ENCODE measurements at regions not wholly inside any gene's neighbourhood (a gene's known extent, or its start where the extent isn't known, plus 50 kb on each side); places are given as distances from the start of the nearest gene placed in this dataset.

DNA sequence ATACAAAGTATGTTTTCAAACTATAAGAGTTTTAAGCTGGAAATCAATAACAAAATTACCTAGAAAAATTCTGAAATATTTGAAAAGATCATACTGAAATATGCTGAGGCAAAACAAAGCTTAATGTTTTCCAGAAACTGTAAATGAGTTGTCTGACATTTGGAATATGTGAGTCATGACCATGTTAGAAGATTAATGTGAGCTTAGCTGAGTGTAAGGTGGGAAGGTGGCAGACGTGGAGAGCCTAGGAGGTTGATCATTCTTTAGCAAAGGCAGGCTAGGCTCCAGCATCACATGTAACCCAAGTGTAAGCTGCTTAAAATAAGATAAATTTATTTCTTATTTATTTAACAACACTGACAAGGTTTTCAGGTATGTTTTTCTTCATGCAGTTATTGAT lies 2086.1 kb upstream of the PCDH20 start:
- no peak overlapping the region for H3K27ac ChIP-seq
- H3K4me1 ChIP-seq = no peaks in the 10 kb centered on the region
- no peak overlapping the region for H3K4me2 ChIP-seq (ENCODE audit: low read length)
- no peaks in the 10 kb centered on the region for H3K79me2 ChIP-seq
- no peaks in the 10 kb centered on the region for H3K36me3 ChIP-seq (ENCODE audit: control insufficient read depth, insufficient read depth, low read length)
- no peak overlapping the region for H2AFZ ChIP-seq
- no peaks in the 10 kb centered on the region for H3K27me3 ChIP-seq (ENCODE audit: control insufficient read depth, insufficient read depth, low read length)
- no peaks in the 10 kb centered on the region for H3K9me3 ChIP-seq (ENCODE audit: control insufficient read depth, low read length)
- no peak overlapping the region for H3K4me3 ChIP-seq (ENCODE audit: low read depth, low read length)
- no peak overlapping the region for H3K9ac ChIP-seq
- TF ChIP-seq, protein P1, sequence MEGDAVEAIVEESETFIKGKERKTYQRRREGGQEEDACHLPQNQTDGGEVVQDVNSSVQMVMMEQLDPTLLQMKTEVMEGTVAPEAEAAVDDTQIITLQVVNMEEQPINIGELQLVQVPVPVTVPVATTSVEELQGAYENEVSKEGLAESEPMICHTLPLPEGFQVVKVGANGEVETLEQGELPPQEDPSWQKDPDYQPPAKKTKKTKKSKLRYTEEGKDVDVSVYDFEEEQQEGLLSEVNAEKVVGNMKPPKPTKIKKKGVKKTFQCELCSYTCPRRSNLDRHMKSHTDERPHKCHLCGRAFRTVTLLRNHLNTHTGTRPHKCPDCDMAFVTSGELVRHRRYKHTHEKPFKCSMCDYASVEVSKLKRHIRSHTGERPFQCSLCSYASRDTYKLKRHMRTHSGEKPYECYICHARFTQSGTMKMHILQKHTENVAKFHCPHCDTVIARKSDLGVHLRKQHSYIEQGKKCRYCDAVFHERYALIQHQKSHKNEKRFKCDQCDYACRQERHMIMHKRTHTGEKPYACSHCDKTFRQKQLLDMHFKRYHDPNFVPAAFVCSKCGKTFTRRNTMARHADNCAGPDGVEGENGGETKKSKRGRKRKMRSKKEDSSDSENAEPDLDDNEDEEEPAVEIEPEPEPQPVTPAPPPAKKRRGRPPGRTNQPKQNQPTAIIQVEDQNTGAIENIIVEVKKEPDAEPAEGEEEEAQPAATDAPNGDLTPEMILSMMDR (IDR thresholded peaks at IDR 0.05) = no peak

DNA sequence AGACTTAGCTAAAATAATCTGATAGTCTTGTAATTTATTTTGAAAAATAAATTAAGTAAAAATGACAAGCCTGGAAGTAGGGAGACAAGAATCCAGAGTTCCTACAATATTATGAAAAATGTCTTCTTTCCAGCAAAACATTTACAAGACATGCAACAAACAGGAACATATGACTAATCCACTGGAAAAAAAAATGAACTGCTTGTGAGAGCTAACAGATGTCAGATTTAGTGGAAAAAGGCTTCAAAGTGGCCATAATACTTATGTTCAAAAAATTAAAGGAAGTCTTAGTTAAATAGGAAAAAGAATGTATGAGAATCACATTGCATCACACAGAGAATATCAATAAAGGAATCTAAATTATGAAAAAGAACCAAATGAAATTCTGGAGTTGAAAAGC lies 2082.0 kb upstream of the PCDH20 start:
- H3K4me3 ChIP-seq (ENCODE audit: low read depth, low read length) = no peak overlapping the region
- no peaks in the 10 kb centered on the region for H3K79me2 ChIP-seq
- no peak overlapping the region for H3K9ac ChIP-seq
- no peaks in the 10 kb centered on the region for H3K36me3 ChIP-seq (ENCODE audit: control insufficient read depth, insufficient read depth, low read length)
- H3K9me3 ChIP-seq (ENCODE audit: control insufficient read depth, low read length) = no peaks in the 10 kb centered on the region
- H3K4me2 ChIP-seq (ENCODE audit: low read length) = no peak overlapping the region
- no peak overlapping the region for H2AFZ ChIP-seq
- H3K4me1 ChIP-seq = no peaks in the 10 kb centered on the region
- no peaks in the 10 kb centered on the region for H3K27me3 ChIP-seq (ENCODE audit: control insufficient read depth, insufficient read depth, low read length)
- no peak overlapping the region for H3K27ac ChIP-seq
- TF ChIP-seq, protein P1 (IDR thresholded peaks at IDR 0.05) = no peak

DNA sequence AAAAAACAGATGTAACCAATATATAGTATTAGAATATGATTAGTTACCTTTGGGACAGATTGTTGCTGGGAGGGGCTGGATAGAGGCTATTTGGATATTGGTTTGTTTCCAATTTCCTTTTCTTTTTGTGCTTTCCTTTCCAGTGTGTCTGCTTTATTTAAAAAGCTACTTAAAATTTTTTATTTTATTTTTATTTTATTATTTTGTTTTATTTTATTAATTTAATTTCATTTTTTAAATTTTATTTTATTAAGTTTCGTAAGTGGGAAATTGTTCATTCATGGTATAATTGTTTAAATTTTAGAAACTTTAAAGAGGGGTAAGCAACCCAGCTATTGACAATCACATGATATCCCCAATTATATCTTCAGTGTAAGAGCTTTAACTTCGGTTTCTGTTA lies 2077.0 kb upstream of the PCDH20 start:
- H2AFZ ChIP-seq = no peak overlapping the region
- H3K4me2 ChIP-seq (ENCODE audit: low read length) = no peak overlapping the region
- no peaks in the 10 kb centered on the region for H3K4me1 ChIP-seq
- H3K27me3 ChIP-seq (ENCODE audit: control insufficient read depth, insufficient read depth, low read length) = no peaks in the 10 kb centered on the region
- H3K36me3 ChIP-seq (ENCODE audit: control insufficient read depth, insufficient read depth, low read length) = no peaks in the 10 kb centered on the region
- H3K79me2 ChIP-seq = no peaks in the 10 kb centered on the region
- no peak overlapping the region for H3K9ac ChIP-seq
- H3K9me3 ChIP-seq (ENCODE audit: control insufficient read depth, low read length) = no peaks in the 10 kb centered on the region
- H3K4me3 ChIP-seq (ENCODE audit: low read depth, low read length) = no peak overlapping the region
- H3K27ac ChIP-seq = no peak overlapping the region
- TF ChIP-seq, protein P1 (IDR thresholded peaks at IDR 0.05) = no peak

DNA sequence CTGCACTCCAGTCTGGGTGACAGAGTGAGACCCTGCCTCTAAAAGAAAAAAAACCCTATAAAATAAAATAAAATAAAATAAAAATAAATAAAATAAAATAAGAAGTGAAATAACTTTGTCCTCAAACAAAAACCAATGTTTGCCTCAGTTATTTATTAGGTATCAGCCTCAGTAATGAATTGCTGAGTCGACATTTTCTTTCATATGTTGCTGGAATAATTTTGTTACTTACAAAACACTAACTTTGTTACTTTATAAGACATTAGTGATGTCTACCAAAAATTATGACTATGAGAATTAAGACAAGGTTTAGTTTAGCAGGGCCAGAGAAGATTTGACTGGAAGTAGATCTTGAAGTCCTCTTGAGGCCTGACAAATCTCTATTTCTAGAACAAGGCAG lies 2074.5 kb upstream of the PCDH20 start:
- TF ChIP-seq, protein P1 (IDR thresholded peaks at IDR 0.05) = no peak
- H3K79me2 ChIP-seq = no peaks in the 10 kb centered on the region

DNA sequence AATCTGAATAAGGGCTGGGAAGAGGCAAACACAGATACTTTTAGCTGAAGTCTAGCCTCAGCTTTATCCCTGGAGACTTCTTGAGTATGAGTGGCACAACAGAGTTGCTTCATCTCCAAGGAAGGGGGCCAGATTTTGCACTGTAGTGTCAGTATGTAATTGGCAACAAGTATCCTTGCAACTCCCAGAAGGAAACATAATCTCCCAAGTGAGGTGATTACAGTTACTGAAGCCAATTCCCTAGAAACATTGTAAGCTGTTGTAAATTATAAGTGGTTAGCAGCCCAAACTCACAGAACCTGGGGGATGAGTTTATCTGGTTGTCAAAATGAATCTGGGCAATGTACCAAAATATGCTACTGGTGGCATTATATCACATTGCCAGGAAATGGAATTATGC lies 2065.7 kb upstream of the PCDH20 start:
- Histone ChIP-seq H3K4me3 (ENCODE audit: low read depth, low read length) (no peak overlapping the region), H3K27ac (no peak overlapping the region), H3K36me3 (ENCODE audit: control insufficient read depth, insufficient read depth, low read length) (no peaks in the 10 kb centered on the region), H2AFZ (no peak overlapping the region), H3K79me2 (no peaks in the 10 kb centered on the region), H3K9me3 (ENCODE audit: control insufficient read depth, low read length) (no peaks in the 10 kb centered on the region), H3K9ac (no peak overlapping the region), H3K4me1 (no peaks in the 10 kb centered on the region), H3K4me2 (ENCODE audit: low read length) (no peak overlapping the region), H3K27me3 (ENCODE audit: control insufficient read depth, insufficient read depth, low read length) (no peaks in the 10 kb centered on the region)
- TF ChIP-seq, protein P1 (IDR thresholded peaks at IDR 0.05) = no peak

More for the DNA sequence above, 2074.5 kb upstream of the PCDH20 start:
- Histone ChIP-seq H3K4me2 (ENCODE audit: low read length) (no peak overlapping the region), H2AFZ (no peak overlapping the region), H3K9ac (no peak overlapping the region), H3K4me3 (ENCODE audit: low read depth, low read length) (no peak overlapping the region), H3K9me3 (ENCODE audit: control insufficient read depth, low read length) (no peaks in the 10 kb centered on the region), H3K4me1 (no peaks in the 10 kb centered on the region), H3K36me3 (ENCODE audit: control insufficient read depth, insufficient read depth, low read length) (no peaks in the 10 kb centered on the region), H3K27ac (no peak overlapping the region), H3K27me3 (ENCODE audit: control insufficient read depth, insufficient read depth, low read length) (no peaks in the 10 kb centered on the region)

Measured in parathyroid adenoma (tissue), 2 donors.